Heart left ventricle (tissue), 13 donors: ENCODE measurements at regions not wholly inside any gene's neighbourhood (a gene's known extent, or its start where the extent isn't known, plus 50 kb on each side); places are given as distances from the start of the nearest gene placed in this dataset.

ENCODE experiments used
- CTCF ChIP-seq, 12 donors: fragments of 200-600 bp; sonication (generic) in 4 of 12; IDR thresholded peaks; one replicate each; pipeline versions ENCODE4 v1.5.0 to v1.8.0; 2018 to 2022; ENCODE audit warnings: antibody characterized with exemption in 12 of 12, mild to moderate bottlenecking in 5 of 12
- POLR2A ChIP-seq, 2 donors: fragments of 450-650 bp; IDR thresholded peaks; one replicate each; pipeline ENCODE4 v1.6.1; 2017; ENCODE audit warnings: antibody characterized with exemption in 2 of 2, mild to moderate bottlenecking in 2 of 2, moderate library complexity in 2 of 2
- donor health status: ischemic (EF 13 %, LVEDD 7.1; RV severe dilation, severe dysfunction).
- donor health status: DM: no; HTN: yes; CAD: no.
- donor health status: DM: no; HTN: no; CAD: no.
- donor health status: ischemic (EF 25% LVEDD 6.9; RV normal size, moderate dysfunction).
- donor health status: ischemic (EF 25% LVEDD 5.7; RV mildly dilated, moderate dysfunction).
- donor health status: ischemic (EF 35%, LVEDD 5.7; RV mildly dilated, moderate dysfunction).
- donor health status: nonischemic (EF 11% LVEDD 7.7; RV severe dilation, severe dysfunction).
- donor health status: DM: yes; HTN: yes; CAD: no.
- donor health status: PGD.
- donor health status: ischemic (EF 29% LVEDD 5.4; RV normal size, mild dysfunction).
- donor health status: nonischemic (EF 23%, LVEDD 6.1; RV moderate dilation, normal function).

- TF ChIP-seq CTCF (IDR thresholded peaks at IDR 0.05) = no peak
- no peak for TF ChIP-seq POLR2A (IDR thresholded peaks at IDR 0.05)
Observed at GRCh38 chr13:101003566-101003965, 329.0 kb upstream of the TMTC4 start.
